Upper lobe of right lung (tissue), 1 donor: ENCODE measurements at regions not wholly inside any gene's neighbourhood (a gene's known extent, or its start where the extent isn't known, plus 50 kb on each side); places are given as distances from the start of the nearest gene placed in this dataset.
A peak's percentile ranks its signal among the peaks of the same experiment; 100 is the strongest.

Experiments used
- ATAC-seq: fragments of 200-7000 bp; cut with Tn5 transposase; one replicate; pipeline ENCODE4 v1.9.1; 2020; ENCODE audit warnings: mild to moderate bottlenecking, moderate library complexity
- DNase-seq: peaks from one replicate; pipeline ENCODE4 v3.0.0-alpha.2; 2020
- H3K27ac ChIP-seq: fragments of 200-600 bp; one replicate; pipeline ENCODE4 v1.8.0; 2022
- H3K27me3 ChIP-seq: fragments of 200-600 bp; one replicate; pipeline ENCODE4 v1.8.0; 2022; ENCODE audit warnings: mild to moderate bottlenecking
- H3K36me3 ChIP-seq: fragments of 200-600 bp; one replicate; pipeline ENCODE4 v1.8.0; 2022
- H3K4me1 ChIP-seq: fragments of 200-600 bp; one replicate; pipeline ENCODE4 v1.8.0; 2022
- H3K4me3 ChIP-seq: fragments of 200-600 bp; one replicate; pipeline ENCODE4 v1.8.0; 2022; ENCODE audit warnings: mild to moderate bottlenecking
- H3K9me3 ChIP-seq: fragments of 200-600 bp; one replicate; pipeline ENCODE4 v1.8.0; 2022
- CTCF ChIP-seq: fragments of 200-600 bp; IDR thresholded peaks from one replicate; pipeline ENCODE4 v1.8.0; 2022; ENCODE audit warnings: antibody characterized with exemption
- intact Hi-C: fragments of 100-400 bp; cut with DNase I; formaldehyde crosslinking; loops from one replicate; pipeline ENCODE4 v1.11.0; 2022
- donor health status: DM: no; HTN: yes; CAD: no; lungs with severe emphysema.

GRCh38 chr6:130754786-130755367, 72.3 kb upstream of the SMLR1 start:
- ATAC-seq (peak; percentile 63), DNase-seq (no peak)
- no peak overlapping the region for H3K27ac ChIP-seq
- no peak for TF ChIP-seq CTCF
- no peaks in the 10 kb centered on the region for H3K4me1 ChIP-seq
- H3K4me3 ChIP-seq, result no peak overlapping the region
- H3K27me3 ChIP-seq, result no peaks in the 10 kb centered on the region
- intact Hi-C loops, result no loop called here
- no peaks in the 10 kb centered on the region for H3K36me3 ChIP-seq
- H3K9me3 ChIP-seq, result no peaks in the 10 kb centered on the region

GRCh38 chr6:130755368-130756034, 71.7 kb upstream of the SMLR1 start:
- no peaks in the 10 kb centered on the region for H3K27me3 ChIP-seq
- no peaks in the 10 kb centered on the region for H3K4me1 ChIP-seq
- H3K9me3 ChIP-seq, result no peaks in the 10 kb centered on the region
- no peak overlapping the region for H3K4me3 ChIP-seq
- no peak for DNase-seq
- no peak for ATAC-seq
- H3K27ac ChIP-seq, result no peak overlapping the region
- H3K36me3 ChIP-seq, result no peaks in the 10 kb centered on the region
- intact Hi-C loops, result no loop called here
- TF ChIP-seq CTCF, result no peak

GRCh38 chr6:130756824-130757223, 70.4 kb upstream of the SMLR1 start:
- H3K9me3 ChIP-seq, result no peaks in the 10 kb centered on the region
- no peak overlapping the region for H3K4me3 ChIP-seq
- no peaks in the 10 kb centered on the region for H3K36me3 ChIP-seq
- TF ChIP-seq CTCF, result no peak
- DNase-seq (no peak), ATAC-seq (no peak)
- H3K27me3 ChIP-seq, result no peaks in the 10 kb centered on the region
- no peak overlapping the region for H3K27ac ChIP-seq
- intact Hi-C loops, result no loop called here
- no peaks in the 10 kb centered on the region for H3K4me1 ChIP-seq

GRCh38 chr6:130758813-130759212, 68.4 kb upstream of the SMLR1 start:
- H3K27me3 ChIP-seq, result no peaks in the 10 kb centered on the region
- intact Hi-C loops, result no loop called here
- no peaks in the 10 kb centered on the region for H3K9me3 ChIP-seq
- H3K27ac ChIP-seq, result no peak overlapping the region
- TF ChIP-seq CTCF, result no peak
- no peaks in the 10 kb centered on the region for H3K4me1 ChIP-seq
- H3K4me3 ChIP-seq, result no peak overlapping the region
- no peaks in the 10 kb centered on the region for H3K36me3 ChIP-seq
- no peak for DNase-seq
- ATAC-seq, result no peak

- H3K27me3 ChIP-seq, result no peaks in the 10 kb centered on the region
- DNase-seq, result no peak
- H3K36me3 ChIP-seq, result no peaks in the 10 kb centered on the region
- peak; percentile 43 for TF ChIP-seq CTCF
- peak; percentile 49 for ATAC-seq
- no peaks in the 10 kb centered on the region for H3K4me1 ChIP-seq
- intact Hi-C loops, result no loop called here
- H3K27ac ChIP-seq, result no peak overlapping the region
- no peak overlapping the region for H3K4me3 ChIP-seq
- H3K9me3 ChIP-seq, result no peaks in the 10 kb centered on the region
These were observed 67.2 kb upstream of the SMLR1 start for GRCh38 chr6:130760006-130760405.
